Activated T-cell treated with anti-CD3 and anti-CD28 coated beads, Interleukin-2, amount 50 U/mL, for 24 hours (primary cell): ENCODE measurements at regions not wholly inside any gene's neighbourhood (a gene's known extent, or its start where the extent isn't known, plus 50 kb on each side); places are given as distances from the start of the nearest gene placed in this dataset.

ENCODE experiments used
- DNase-seq: peaks from one replicate; pipeline ENCODE4 v3.0.0-alpha.2; 2020
- H3K27ac Mint-ChIP-seq: 2 replicates; pipeline ENCODE4 v1.8.0; 2020; ENCODE audit warnings: mild to moderate bottlenecking, mixed read lengths
- H3K27me3 Mint-ChIP-seq: 2 replicates; pipeline ENCODE4 v1.8.0; 2020; ENCODE audit warnings: mixed read lengths
- H3K36me3 Mint-ChIP-seq: 2 replicates; pipeline ENCODE4 v1.8.0; 2020; ENCODE audit warnings: low read depth, mixed read lengths
- H3K4me1 Mint-ChIP-seq: 2 replicates; pipeline ENCODE4 v1.8.0; 2020; ENCODE audit warnings: low read depth, mixed read lengths
- H3K4me3 Mint-ChIP-seq: 2 replicates; pipeline ENCODE4 v1.8.0; 2020; ENCODE audit warnings: mild to moderate bottlenecking, moderate library complexity, mixed read lengths
- H3K9me3 Mint-ChIP-seq: 2 replicates; pipeline ENCODE4 v1.8.0; 2020; ENCODE audit warnings: mixed read lengths

DNA sequence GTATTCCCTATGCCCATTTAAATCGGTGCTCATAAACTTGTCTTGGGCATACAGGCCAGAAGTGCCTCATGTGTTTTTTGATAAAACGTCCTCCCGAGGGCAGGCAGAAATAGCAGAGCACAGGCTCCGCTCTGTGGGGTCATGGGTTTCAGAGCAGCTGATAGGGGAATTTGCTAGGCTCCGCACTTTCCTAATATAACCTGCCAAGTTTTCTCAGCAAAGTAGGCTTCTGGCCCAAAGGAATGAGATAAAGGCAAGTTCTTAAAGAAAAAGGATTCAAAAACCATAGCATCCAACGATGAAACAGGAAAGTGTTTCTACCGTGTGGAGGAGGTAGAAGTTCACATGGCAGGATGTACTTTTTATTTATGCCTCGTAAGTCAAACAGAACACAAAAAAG is 69.8 kb upstream of the RALGAPA2 start:
- H3K9me3 Mint-ChIP-seq = no peaks in the 10 kb centered on the region

GRCh38 chr20:20781029-20781428 is 68.6 kb upstream of the RALGAPA2 start:
- H3K9me3 Mint-ChIP-seq = no peaks in the 10 kb centered on the region
- H3K27ac Mint-ChIP-seq = no peak overlapping the region
- no peaks in the 10 kb centered on the region for H3K4me1 Mint-ChIP-seq
- peaks cover 21% of the 10 kb centered on the region for H3K27me3 Mint-ChIP-seq
- H3K36me3 Mint-ChIP-seq = no peaks in the 10 kb centered on the region
- H3K4me3 Mint-ChIP-seq = no peak overlapping the region
- DNase-seq = no peak

More for the DNA sequence above, 69.8 kb upstream of the RALGAPA2 start:
- Mint-ChIP-seq H3K27me3 (peaks cover 18% of the 10 kb centered on the region), H3K36me3 (no peaks in the 10 kb centered on the region), H3K4me1 (no peaks in the 10 kb centered on the region), H3K27ac (no peak overlapping the region), H3K4me3 (no peak overlapping the region)
- DNase-seq = no peak

GRCh38 chr20:20780127-20780824 is 67.8 kb upstream of the RALGAPA2 start:
- Mint-ChIP-seq H3K4me3 (no peak overlapping the region), H3K9me3 (no peaks in the 10 kb centered on the region), H3K27me3 (peaks cover 21% of the 10 kb centered on the region), H3K36me3 (no peaks in the 10 kb centered on the region), H3K4me1 (no peaks in the 10 kb centered on the region), H3K27ac (no peak overlapping the region)
- DNase-seq = no peak

DNA sequence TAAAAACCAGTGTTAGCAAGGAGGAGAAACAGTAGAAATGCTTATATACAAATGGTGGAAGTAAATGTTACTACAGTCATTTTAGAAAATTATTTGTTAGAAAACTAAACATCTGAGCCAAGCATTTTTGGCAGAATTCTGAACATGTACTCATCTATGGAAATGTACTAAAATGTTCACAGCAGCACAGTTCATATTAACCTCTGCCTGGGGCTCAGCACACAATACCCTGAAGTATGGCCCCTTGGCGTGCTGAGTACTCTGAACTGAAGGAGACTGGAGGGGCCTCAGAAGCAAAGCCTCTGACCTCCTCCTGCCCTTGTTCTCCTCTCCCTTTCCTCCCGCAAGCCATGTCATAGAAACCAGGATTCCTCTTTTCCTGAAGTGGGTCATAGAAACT is 66.2 kb upstream of the RALGAPA2 start:
- no peak overlapping the region for H3K4me3 Mint-ChIP-seq

GRCh38 chr20:20772497-20773085 is 60.1 kb upstream of the RALGAPA2 start:
- Mint-ChIP-seq H3K4me1 (peaks cover 6% of the 10 kb centered on the region), H3K9me3 (no peaks in the 10 kb centered on the region), H3K27ac (no peak overlapping the region), H3K4me3 (no peak overlapping the region), H3K36me3 (no peaks in the 10 kb centered on the region), H3K27me3 (peaks cover 30% of the 10 kb centered on the region)
- DNase-seq = no peak

More for the DNA sequence above, 66.2 kb upstream of the RALGAPA2 start:
- Mint-ChIP-seq H3K27me3 (peaks cover 30% of the 10 kb centered on the region), H3K27ac (no peak overlapping the region), H3K36me3 (no peaks in the 10 kb centered on the region), H3K9me3 (no peaks in the 10 kb centered on the region), H3K4me1 (no peaks in the 10 kb centered on the region)
- DNase-seq = no peak

DNA sequence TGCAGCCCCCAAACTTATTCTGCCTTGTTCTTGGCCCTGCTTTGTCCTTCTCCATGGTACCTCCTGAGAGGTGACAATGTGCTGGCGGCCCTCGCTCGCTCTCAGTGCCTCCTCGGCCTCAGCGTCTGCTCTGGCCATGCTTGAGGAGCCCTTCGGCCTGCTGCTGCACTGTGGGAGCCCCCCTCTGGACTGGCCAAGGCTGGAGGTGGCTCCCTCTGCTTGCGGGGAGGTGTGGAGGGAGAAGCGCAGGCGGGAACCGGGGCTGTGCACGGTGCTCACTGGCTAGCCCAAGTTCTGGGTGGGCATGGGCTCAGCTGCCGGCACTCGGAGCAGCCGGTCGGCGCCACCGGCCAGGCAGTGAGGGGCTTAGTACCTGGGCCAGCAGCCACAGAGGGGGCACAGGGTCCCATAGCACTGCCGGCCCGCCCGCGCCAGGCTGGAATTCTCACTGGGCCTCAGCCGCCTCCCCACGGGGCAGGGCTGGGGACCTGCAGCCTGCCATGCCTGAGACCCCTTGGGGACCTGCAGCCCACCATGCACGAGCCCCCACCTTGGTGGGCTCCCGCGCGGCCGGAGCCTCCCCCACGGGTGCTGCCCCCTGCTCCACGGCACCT is 55.9 kb upstream of the RALGAPA2 start:
- no peak overlapping the region for H3K27ac Mint-ChIP-seq
- H3K4me3 Mint-ChIP-seq = no peak overlapping the region
- DNase-seq = no peak
- peaks cover 21% of the 10 kb centered on the region for H3K27me3 Mint-ChIP-seq
- peaks cover 6% of the 10 kb centered on the region for H3K4me1 Mint-ChIP-seq
- no peaks in the 10 kb centered on the region for H3K9me3 Mint-ChIP-seq
- no peaks in the 10 kb centered on the region for H3K36me3 Mint-ChIP-seq

DNA sequence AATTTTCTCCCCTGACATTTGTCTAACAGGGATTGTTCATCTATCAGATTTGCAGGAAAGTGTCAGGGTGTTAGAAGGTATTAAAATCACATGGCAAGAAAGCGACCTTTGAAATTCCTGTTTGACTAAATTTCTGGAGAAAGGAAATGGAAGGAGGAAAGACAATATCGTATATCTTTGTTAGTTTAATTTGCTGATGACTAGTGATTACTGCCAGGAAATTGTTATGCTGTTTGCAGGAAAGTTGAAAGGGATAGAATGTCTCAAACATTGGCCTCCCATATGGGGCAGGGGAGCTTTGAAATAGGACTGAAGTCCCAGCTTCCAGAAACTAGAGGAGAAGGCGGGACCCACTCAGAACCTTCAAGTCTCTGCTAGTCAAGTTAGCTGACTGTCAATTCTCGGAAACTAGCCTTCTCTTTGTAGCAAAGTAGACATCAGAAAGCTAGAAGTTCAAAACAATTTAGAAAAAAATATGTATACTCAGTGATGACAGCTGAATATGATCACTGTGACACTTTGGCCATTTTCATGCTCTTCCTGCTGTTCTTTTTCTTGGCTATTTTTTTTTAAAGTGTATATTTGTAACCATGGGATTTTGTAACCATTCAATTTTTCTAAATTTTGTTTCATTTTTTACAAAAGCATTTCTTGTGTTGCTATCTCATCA is 53.4 kb upstream of the RALGAPA2 start:
- H3K36me3 Mint-ChIP-seq = no peaks in the 10 kb centered on the region
- peaks cover 18% of the 10 kb centered on the region for H3K27me3 Mint-ChIP-seq
- H3K9me3 Mint-ChIP-seq = no peaks in the 10 kb centered on the region
- H3K4me3 Mint-ChIP-seq = no peak overlapping the region
- H3K27ac Mint-ChIP-seq = no peak overlapping the region
- no peak for DNase-seq
- H3K4me1 Mint-ChIP-seq = peaks cover 6% of the 10 kb centered on the region

DNA sequence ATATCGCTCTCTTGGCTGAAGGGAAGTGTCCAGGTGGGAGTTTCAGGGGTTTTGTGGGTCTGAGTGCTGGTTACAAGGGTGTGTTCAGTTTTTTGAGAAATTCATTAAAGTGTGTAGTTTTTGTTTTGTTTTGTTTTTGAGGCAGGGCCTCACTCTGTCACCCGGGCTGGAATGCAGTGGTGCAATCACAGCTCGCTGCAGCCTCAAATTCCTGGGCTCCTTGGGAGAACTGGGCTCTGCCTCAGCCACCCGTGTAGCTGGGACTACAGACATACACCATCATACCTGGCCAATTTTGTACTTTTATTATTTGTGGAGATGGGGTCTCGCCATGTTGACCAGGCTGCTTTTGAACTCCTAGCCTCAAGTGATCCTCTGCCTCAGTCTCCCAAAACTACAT is 51.2 kb upstream of the RALGAPA2 start:
- no peaks in the 10 kb centered on the region for H3K4me1 Mint-ChIP-seq
- no peak overlapping the region for H3K4me3 Mint-ChIP-seq
- DNase-seq = no peak
- H3K27me3 Mint-ChIP-seq = peaks cover 16% of the 10 kb centered on the region
- no peaks in the 10 kb centered on the region for H3K9me3 Mint-ChIP-seq
- H3K36me3 Mint-ChIP-seq = no peaks in the 10 kb centered on the region
- H3K27ac Mint-ChIP-seq = no peak overlapping the region
